ENCODE measurements at regions not wholly inside any gene's neighbourhood (a gene's known extent, or its start where the extent isn't known, plus 50 kb on each side); places are given as distances from the start of the nearest gene placed in this dataset.
"Not testable (repeated sequence)": the region's sequence is repeated elsewhere in the genome, so short reads cannot be mapped to it uniquely, and the experiment has no call there.

- FAIRE-seq (no peak), DNase-seq (ENCODE audit: low spot score in 2 of 2) (no peak)
Observed at GRCh38 chr3:152656214-152656971, 178.5 kb upstream of the P2RY1 start.

GRCh38 chr3:152656972-152657355 lies 178.0 kb upstream of the P2RY1 start:
- DNase-seq (ENCODE audit: low spot score in 2 of 2) (no peak), FAIRE-seq (no peak)

GRCh38 chr3:152658977-152659720 lies 175.8 kb upstream of the P2RY1 start:
- DNase-seq (ENCODE audit: low spot score in 2 of 2): no peak
- FAIRE-seq: peak; percentile 45

GRCh38 chr3:152662157-152662556 lies 172.8 kb upstream of the P2RY1 start:
- FAIRE-seq (no peak), DNase-seq (ENCODE audit: low spot score in 2 of 2) (no peak)

- FAIRE-seq: no peak
- DNase-seq (ENCODE audit: low spot score in 2 of 2): no peak
Observed at GRCh38 chr3:152664766-152665165, 170.2 kb upstream of the P2RY1 start.

- FAIRE-seq: no peak
- DNase-seq (ENCODE audit: low spot score in 2 of 2): no peak
Observed at GRCh38 chr3:152667267-152667666, 167.7 kb upstream of the P2RY1 start.

GRCh38 chr3:152669560-152669959 lies 165.4 kb upstream of the P2RY1 start:
- no peak for DNase-seq (ENCODE audit: low spot score in 2 of 2)
- no peak for FAIRE-seq

- FAIRE-seq (no peak), DNase-seq (ENCODE audit: low spot score in 2 of 2) (no peak)
Observed at GRCh38 chr3:152671446-152672319, 163.2 kb upstream of the P2RY1 start.

- FAIRE-seq (no peak), DNase-seq (ENCODE audit: low spot score in 2 of 2) (no peak)
Observed at GRCh38 chr3:152672320-152672649, 162.6 kb upstream of the P2RY1 start.

GRCh38 chr3:152676810-152677379 lies 158.0 kb upstream of the P2RY1 start:
- no peak for DNase-seq (ENCODE audit: low spot score in 2 of 2)
- no peak for FAIRE-seq

- FAIRE-seq (no peak), DNase-seq (ENCODE audit: low spot score in 2 of 2) (no peak)
Observed at GRCh38 chr3:152677491-152677890, 157.4 kb upstream of the P2RY1 start.

- no peak for DNase-seq (ENCODE audit: low spot score in 2 of 2)
- FAIRE-seq: no peak
Observed at GRCh38 chr3:152682477-152682876, 152.5 kb upstream of the P2RY1 start.

GRCh38 chr3:152683521-152683999 lies 151.4 kb upstream of the P2RY1 start:
- no peak for FAIRE-seq
- DNase-seq (ENCODE audit: low spot score in 2 of 2): no peak

GRCh38 chr3:152684279-152684678 lies 150.7 kb upstream of the P2RY1 start:
- FAIRE-seq: no peak

GRCh38 chr3:152688313-152688712 lies 146.6 kb upstream of the P2RY1 start:
- FAIRE-seq: no peak
- no peak for DNase-seq (ENCODE audit: low spot score in 2 of 2)

More at GRCh38 chr3:152684279-152684678, 150.7 kb upstream of the P2RY1 start:
- no peak for DNase-seq (ENCODE audit: low spot score in 2 of 2)

- DNase-seq (ENCODE audit: low spot score in 2 of 2); FAIRE-seq: not testable (repeated sequence)
Observed at GRCh38 chr3:152692326-152692725, 142.6 kb upstream of the P2RY1 start.

- FAIRE-seq: peak; percentile 100
Observed at GRCh38 chr3:152693521-152694250, 141.2 kb upstream of the P2RY1 start.

GRCh38 chr3:152695840-152696239 lies 139.1 kb upstream of the P2RY1 start:
- no peak for DNase-seq (ENCODE audit: low spot score in 2 of 2)
- no peak for FAIRE-seq

More at GRCh38 chr3:152693521-152694250, 141.2 kb upstream of the P2RY1 start:
- DNase-seq (ENCODE audit: low spot score in 2 of 2): not testable (repeated sequence)

GRCh38 chr3:152696962-152697361 lies 138.0 kb upstream of the P2RY1 start:
- FAIRE-seq (no peak), DNase-seq (ENCODE audit: low spot score in 2 of 2) (no peak)

All from frontal cortex (tissue), 3 donors.